ENCODE measurements at regions not wholly inside any gene's neighbourhood (a gene's known extent, or its start where the extent isn't known, plus 50 kb on each side); places are given as distances from the start of the nearest gene placed in this dataset.

- no peaks in the 10 kb centered on the region for H3K27me3 Mint-ChIP-seq (ENCODE audit: unreplicated experiment)
- no peak overlapping the region for H3K4me3 Mint-ChIP-seq (ENCODE audit: unreplicated experiment)
- no peak for DNase-seq
- TF ChIP-seq CTCF (IDR thresholded peaks at IDR 0.05; ENCODE audit: partially characterized antibody, unreplicated experiment), result no peak
- peaks cover 5% of the 10 kb centered on the region for H3K4me1 Mint-ChIP-seq (ENCODE audit: low read depth, unreplicated experiment)
- no peaks in the 10 kb centered on the region for H3K36me3 Mint-ChIP-seq (ENCODE audit: unreplicated experiment)
- H3K9me3 Mint-ChIP-seq (ENCODE audit: unreplicated experiment), result peaks cover 4% of the 10 kb centered on the region
- H3K27ac Mint-ChIP-seq (ENCODE audit: unreplicated experiment), result no peak overlapping the region
Observed at GRCh38 chr2:65960953-65961352, 474.0 kb upstream of the MEIS1 start.

- no peak for DNase-seq
- no peak overlapping the region for H3K27ac Mint-ChIP-seq (ENCODE audit: unreplicated experiment)
- no peak for TF ChIP-seq CTCF (IDR thresholded peaks at IDR 0.05; ENCODE audit: partially characterized antibody, unreplicated experiment)
- H3K4me1 Mint-ChIP-seq (ENCODE audit: low read depth, unreplicated experiment), result peaks cover 5% of the 10 kb centered on the region
- no peaks in the 10 kb centered on the region for H3K36me3 Mint-ChIP-seq (ENCODE audit: unreplicated experiment)
- no peak overlapping the region for H3K4me3 Mint-ChIP-seq (ENCODE audit: unreplicated experiment)
- peaks cover 4% of the 10 kb centered on the region for H3K9me3 Mint-ChIP-seq (ENCODE audit: unreplicated experiment)
- no peaks in the 10 kb centered on the region for H3K27me3 Mint-ChIP-seq (ENCODE audit: unreplicated experiment)
Observed at GRCh38 chr2:65957886-65958285, 477.0 kb upstream of the MEIS1 start.

GRCh38 chr2:65957454-65957853 lies 477.5 kb upstream of the MEIS1 start:
- Mint-ChIP-seq H3K27ac (ENCODE audit: unreplicated experiment) (no peak overlapping the region), H3K36me3 (ENCODE audit: unreplicated experiment) (no peaks in the 10 kb centered on the region), H3K4me3 (ENCODE audit: unreplicated experiment) (no peak overlapping the region), H3K4me1 (ENCODE audit: low read depth, unreplicated experiment) (peaks cover 5% of the 10 kb centered on the region), H3K27me3 (ENCODE audit: unreplicated experiment) (no peaks in the 10 kb centered on the region), H3K9me3 (ENCODE audit: unreplicated experiment) (peaks cover 4% of the 10 kb centered on the region)
- TF ChIP-seq CTCF (IDR thresholded peaks at IDR 0.05; ENCODE audit: partially characterized antibody, unreplicated experiment), result no peak
- DNase-seq, result no peak

DNA sequence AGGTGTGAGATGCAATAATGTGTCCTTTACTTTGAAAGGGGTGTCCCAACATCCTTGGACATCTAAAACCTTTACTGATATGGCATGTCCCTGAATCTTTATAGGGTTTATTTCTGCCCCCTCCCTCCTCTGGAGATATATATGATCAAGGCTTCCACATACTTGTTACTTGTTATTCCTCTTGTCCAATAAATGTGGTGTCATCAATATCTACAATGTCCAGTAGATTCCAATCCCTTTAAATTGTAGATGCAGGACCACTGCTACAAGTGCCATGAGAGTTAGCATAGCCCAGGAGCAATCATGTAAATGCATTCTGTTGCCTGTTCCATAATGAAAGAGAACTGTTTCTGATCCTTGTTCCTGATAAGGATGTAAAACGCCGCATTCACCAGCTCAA lies 479.7 kb upstream of the MEIS1 start:
- peaks cover 4% of the 10 kb centered on the region for H3K9me3 Mint-ChIP-seq (ENCODE audit: unreplicated experiment)
- no peak for DNase-seq
- no peak for TF ChIP-seq CTCF (IDR thresholded peaks at IDR 0.05; ENCODE audit: partially characterized antibody, unreplicated experiment)
- H3K27me3 Mint-ChIP-seq (ENCODE audit: unreplicated experiment), result no peaks in the 10 kb centered on the region
- no peak overlapping the region for H3K4me3 Mint-ChIP-seq (ENCODE audit: unreplicated experiment)
- no peaks in the 10 kb centered on the region for H3K36me3 Mint-ChIP-seq (ENCODE audit: unreplicated experiment)
- H3K27ac Mint-ChIP-seq (ENCODE audit: unreplicated experiment), result no peak overlapping the region
- peaks cover 5% of the 10 kb centered on the region for H3K4me1 Mint-ChIP-seq (ENCODE audit: low read depth, unreplicated experiment)

- Mint-ChIP-seq H3K27me3 (ENCODE audit: unreplicated experiment) (no peaks in the 10 kb centered on the region), H3K4me1 (ENCODE audit: low read depth, unreplicated experiment) (peaks cover 2% of the 10 kb centered on the region), H3K9me3 (ENCODE audit: unreplicated experiment) (peaks cover 4% of the 10 kb centered on the region), H3K36me3 (ENCODE audit: unreplicated experiment) (no peaks in the 10 kb centered on the region), H3K4me3 (ENCODE audit: unreplicated experiment) (no peak overlapping the region), H3K27ac (ENCODE audit: unreplicated experiment) (no peak overlapping the region)
- TF ChIP-seq CTCF (IDR thresholded peaks at IDR 0.05; ENCODE audit: partially characterized antibody, unreplicated experiment), result no peak
- DNase-seq, result no peak
Observed at GRCh38 chr2:65952966-65953761, 481.8 kb upstream of the MEIS1 start.

All from glutamatergic neuron (in vitro differentiated cells).